CD1c-positive myeloid dendritic cell (primary cell): ENCODE measurements at regions not wholly inside any gene's neighbourhood (a gene's known extent, or its start where the extent isn't known, plus 50 kb on each side); places are given as distances from the start of the nearest gene placed in this dataset.
"Not testable (repeated sequence)": the region's sequence is repeated elsewhere in the genome, so short reads cannot be mapped to it uniquely, and the experiment has no call there.

Experiments
- DNase-seq: peaks from one replicate; pipeline ENCODE4 v3.0.0-alpha.2; 2016; ENCODE audit errors: extremely low spot score

DNA sequence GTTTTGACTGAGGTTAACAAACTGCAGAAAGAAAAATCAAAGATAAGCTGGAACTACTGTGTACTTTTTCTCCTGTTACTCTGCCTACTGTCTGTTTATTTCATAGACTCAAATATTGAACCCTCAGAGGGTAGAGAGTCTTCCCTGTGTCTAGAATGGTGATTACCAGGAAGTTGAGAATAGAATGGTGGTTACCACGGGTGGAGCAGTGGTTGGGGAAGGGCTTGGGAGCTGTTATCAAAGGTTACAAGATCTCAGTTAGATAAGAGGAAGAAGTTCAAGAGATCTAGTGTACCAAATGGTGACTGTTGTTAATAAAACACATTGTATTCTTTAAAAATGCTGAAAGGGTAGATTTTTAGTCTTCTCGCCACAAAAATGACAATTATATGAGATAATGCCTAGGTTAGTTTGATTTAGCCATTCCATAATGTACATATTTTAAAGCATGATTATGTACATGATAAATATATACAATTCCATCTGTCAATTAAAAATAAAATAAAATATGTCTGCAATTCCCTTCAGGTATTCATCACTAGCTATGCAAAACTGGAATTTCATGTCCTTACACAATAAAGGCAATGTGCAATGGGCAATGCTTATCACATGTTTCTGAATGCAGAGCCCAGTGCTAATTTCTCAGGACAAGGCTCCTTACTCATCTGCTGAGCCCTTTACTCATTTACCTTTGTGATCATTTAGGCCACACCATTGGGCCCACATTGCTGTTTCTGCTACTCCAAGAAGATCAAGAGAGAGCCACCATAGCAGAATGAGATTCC, 474.3 kb upstream of the CAMK1G start:
- no peak for DNase-seq

DNA sequence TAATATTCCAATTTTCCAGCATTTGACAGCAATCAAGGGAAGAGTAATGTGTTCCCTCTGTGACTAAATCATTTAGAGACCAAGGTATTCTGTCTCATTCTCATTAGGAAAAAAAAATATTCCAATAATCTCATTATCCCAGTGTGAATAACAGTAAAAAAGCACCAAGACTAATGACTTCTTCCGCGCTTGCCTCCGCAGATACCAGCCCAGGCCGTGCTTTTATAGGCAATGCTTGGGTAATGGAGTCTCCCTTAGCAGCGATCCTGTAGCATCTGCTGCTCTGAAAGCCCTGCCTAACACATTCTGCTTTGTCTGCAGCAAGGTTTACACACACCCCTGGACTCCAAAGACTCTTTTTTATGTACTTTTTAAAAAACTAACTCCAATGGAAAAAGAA, 470.0 kb upstream of the CAMK1G start:
- DNase-seq: no peak

DNA sequence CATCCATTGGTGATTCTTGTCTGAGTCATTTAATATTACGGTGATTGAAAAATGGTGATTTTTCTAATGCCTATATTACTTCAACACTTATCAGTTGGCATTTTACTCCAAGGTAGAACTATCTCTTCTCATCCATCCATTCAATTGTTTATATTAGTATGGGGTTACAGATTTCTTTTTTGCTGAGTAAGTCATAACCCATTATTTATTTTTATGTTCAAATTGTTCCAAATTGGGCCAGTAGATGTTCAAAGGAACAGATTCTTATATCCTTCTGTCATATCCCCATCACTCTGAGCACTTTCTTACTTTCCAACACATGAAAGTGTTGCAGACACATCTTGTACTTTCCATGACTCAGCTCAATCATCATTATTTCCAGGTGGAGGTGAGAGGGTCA, 466.8 kb upstream of the CAMK1G start:
- no peak for DNase-seq

DNA sequence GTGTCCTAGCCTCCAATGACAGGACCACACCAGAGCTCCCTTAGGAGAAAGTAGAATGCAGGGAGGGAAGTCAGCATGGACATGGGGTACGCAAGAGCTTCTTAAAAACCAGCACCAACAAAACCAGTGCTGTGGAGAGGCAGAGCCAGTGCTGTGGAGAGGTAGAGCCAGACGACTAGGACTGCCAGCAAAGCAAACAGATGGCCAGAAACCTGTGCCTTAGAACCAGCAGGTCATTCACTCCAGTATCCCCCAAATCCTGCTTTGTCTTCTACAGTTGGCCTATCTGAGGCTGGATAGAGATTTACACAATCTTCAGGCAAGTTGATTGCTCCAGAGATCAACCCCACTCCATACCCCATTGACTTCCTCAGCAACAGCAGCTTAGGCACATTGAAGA, 459.9 kb upstream of the CAMK1G start:
- DNase-seq: no peak

DNA sequence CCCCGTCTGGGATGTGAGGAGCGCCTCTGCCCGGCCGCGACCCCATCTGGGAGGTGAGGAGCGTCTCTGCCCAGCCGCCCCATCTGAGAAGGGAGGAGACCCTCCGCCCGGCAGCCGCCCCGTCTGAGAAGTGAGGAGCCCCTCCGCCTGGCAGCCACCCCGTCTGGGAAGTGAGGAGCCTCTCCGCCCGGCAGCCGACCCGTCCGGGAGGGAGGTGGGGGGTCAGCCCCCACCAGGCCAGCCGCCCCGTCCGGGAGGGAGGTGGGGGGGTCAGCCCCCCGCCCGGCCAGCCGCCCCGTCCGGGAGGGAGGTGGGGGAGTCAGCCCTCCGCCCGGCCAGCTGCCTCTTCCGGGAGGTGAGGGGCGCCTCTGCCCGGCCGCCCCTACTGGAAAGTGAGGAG, 454.4 kb upstream of the CAMK1G start:
- not testable (repeated sequence) for DNase-seq

DNA sequence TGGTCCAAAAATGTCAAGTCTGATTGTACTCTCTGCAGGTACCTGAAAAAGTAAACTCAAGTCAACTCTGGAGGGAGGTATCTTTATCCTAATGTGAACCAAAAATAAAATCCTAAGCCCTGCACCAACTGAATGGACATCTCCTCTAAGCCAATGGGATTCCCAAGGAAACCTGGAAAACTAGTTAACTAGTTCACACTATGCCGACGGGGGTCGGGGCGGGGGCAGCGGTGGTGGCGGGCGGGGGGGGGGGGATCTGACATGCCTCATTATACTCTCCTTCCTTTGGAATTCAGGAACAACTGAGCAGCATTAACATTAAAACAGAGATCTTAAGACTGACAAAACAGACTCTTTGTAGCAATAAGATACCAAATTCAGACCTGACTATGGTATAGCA, 452.6 kb upstream of the CAMK1G start:
- no peak for DNase-seq

DNA sequence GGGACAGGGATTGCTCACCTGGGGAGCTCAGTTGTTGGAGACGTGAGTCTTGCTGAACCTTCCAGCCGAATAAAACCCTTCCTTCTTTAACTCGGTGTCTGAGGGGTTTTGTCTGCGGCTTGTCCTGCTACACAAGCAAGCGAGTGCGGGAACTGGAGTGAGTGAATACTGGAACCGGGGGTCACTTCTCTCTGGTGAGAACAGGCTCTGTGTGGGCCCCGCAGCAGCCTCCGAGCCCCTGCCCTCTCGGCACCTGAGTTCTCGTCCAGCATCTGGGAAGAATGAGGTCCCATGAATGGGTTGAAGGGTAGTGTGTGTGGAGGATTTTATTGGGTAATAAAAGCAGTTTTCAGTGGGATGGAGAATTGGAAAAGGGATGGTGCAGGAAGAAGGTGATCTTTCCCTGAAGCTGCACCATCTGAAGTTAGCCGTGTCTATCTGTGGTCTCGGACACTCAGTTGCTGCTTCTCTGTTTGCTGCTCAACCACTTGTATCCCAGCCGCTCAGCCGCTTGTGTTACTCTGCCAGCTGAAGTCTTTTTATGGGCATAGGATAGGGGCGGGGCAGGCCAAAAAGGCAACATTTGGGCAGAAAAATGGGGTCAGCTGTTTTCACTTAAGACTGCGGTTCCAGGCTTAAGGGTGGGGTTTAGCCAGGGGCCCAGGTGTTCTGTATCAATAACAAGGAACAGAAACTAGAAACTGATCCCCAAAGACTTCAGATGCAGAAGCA, 450.6 kb upstream of the CAMK1G start:
- DNase-seq: no peak

DNA sequence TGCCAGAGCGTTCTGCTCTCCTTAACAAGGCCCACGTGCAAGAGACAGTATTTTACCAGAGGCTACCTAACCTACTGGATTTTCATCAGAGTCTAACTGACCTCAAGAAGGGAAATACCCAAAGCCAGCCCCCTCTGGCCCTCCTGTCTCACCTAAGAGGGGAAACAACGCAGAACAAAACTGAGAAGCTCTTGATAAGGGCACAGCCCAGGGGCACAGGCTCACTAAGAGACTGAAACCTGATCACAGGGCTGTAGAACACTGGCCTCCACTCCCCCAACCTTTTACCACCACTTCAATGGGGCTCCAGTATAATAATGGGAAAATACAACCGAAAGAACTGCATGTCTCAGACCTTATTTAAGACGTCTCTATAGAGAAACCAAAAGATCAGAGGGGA, 449.5 kb upstream of the CAMK1G start:
- DNase-seq: no peak

DNA sequence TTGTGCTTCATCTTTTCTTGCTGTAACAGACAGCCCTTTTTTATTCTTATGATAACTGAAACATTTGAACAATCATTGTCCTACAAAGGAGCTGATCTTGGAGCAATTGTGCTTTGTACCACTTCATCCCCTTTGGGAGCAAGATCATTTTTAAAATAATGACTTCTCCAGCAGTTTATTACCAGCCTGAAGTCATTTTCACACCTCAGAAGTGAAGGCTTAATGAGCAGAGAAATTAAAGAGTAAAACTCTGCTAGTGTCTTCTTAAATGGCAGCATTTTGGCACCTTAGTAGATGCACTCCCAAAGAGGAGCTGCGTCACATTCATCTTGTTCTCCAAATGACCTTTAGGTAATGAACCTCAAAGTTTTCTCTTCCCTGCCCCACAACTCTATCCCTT, 439.6 kb upstream of the CAMK1G start:
- no peak for DNase-seq

DNA sequence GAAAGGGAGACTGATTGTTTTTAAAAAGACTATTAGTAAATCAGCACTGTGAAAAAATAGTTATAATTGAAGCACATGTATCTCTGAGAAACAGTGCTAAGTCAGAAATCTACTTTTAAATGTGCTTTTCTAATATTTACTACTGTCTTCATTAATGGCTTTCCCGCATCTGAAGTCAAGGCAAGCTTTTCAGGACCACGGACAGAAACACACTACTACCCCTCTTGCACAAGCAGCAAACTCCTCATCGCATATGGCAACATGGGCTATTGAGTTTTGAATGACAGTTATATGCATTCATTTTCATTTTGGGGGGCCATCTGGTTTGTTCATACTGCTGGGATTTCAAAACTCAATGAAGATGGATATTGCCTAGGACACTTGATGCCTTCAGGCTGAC, 433.4 kb upstream of the CAMK1G start:
- DNase-seq: no peak

DNA sequence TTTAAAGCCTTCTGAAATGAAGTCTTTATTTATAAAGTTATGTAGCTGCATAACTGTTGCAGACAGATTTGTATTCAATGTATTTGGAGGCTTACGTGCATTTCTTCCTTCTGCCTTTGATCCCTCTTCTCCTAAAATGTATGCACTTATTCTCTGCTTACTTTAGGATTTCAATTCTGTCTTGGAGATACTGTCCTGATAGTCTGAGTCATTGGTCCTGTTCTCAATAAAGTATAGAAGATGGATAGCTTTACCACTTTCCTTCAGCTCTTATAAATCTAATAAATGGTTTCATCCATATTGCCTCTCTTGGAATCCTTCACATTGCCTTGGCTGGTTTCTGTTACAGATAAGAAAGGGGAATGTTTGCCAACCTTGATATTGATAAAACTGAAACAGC, 430.1 kb upstream of the CAMK1G start:
- DNase-seq: no peak

DNA sequence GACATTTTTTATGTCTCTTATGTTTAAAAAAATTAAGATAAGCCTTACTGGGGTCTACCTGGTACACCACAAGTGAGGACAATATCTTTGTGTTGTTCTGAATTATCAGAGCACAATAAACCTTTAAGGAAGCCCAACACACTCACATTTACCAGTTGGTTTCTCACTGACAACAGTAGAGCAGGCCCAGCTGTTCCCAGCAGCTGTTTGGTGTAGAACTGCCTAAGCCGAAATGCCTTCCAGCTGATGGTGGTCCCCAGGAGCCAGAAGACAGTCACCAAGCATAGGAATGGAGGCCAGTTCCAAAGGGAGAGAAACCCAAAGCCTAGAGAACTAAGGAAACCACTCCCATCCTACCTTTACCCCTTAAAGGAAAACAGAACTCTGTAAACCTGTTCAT, 428.6 kb upstream of the CAMK1G start:
- no peak for DNase-seq

DNA sequence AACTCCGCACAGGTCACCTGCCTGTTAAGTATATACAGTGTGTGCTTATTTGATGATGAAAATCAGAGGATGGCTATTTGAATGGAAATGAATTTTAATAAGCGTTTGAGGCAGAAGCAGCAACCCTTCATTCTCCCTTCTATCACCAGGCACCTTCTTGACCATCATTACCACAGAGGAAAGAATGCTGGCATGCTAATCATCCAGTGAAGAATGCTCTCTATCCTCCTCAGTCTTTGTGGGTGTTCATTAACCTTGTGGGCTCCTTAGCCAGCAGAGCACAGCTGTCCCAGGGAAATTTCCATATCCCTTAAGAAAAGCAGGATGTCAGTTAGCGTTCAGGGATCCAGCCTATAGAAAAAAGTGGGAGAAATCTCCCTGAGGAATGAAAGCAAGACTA, 428.0 kb upstream of the CAMK1G start:
- DNase-seq: no peak

DNA sequence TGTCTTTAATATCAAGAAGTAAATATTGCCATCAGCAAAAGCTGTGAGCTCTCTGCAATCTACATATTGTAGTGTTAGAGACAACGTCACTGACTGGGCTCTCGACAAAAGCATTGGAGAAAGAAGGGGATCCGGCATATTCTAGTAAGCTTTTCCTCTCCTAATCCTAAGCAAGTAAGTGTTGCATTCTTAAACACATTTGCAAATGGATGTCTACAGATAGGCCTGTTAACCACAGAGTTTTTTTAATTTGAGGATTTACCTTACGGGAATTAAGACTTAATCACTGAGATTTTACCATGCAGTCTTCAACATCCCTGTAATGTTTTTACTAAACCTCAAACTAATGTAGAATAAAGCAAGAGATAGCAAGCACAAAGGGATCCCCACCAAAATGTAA, 426.5 kb upstream of the CAMK1G start:
- no peak for DNase-seq

DNA sequence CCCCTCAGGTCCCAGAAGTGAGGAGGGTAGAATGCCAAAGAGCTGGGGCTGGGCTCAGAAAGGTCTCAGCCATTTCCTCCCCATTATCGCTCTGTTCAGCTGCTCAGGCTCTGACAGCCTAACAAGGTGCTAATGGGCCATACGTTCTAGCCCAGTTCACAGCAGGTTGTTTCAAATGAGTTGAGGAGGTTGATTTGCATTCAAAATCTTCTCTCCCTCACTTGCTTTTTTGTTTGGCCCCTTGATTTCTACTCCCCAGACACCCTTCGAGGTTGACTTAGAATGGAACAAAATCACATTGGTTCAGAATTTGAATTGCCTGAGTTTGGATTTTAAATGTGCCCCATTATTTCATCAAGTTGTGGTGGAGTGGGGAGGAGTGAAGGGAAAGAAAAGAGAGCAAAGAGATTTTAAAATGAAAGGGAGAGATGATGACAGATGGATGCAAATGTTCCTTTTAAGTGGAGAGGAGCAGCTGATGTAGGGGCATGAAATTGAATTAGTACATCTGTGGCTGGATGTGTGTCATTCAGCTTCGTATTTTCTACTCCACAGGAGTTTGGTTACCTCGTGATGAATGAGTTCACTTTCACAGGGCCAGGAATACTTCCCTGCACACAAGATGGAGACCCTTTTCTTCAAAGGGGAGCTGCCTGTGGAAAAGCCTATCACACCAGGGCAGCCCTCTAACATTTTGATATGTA, 425.8 kb upstream of the CAMK1G start:
- no peak for DNase-seq

DNA sequence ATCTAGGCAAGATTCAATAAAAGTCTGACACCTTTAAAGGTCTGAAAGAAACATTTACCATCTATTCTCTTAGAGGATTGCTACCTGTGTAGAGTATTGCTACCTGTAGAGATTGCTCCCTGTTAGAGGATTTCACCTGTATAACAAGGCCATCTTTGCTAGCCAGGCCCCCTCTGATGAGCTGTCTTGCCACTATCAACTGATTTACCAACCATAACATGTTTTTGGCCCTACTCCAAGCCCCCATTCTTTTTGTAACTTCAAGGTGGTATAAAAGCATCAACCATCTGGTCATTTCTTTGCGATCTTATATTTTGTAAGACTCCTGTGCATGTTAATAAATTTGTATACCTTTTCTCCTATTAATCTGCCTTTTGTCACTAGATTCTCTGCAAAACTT, 424.7 kb upstream of the CAMK1G start:
- DNase-seq: no peak

DNA sequence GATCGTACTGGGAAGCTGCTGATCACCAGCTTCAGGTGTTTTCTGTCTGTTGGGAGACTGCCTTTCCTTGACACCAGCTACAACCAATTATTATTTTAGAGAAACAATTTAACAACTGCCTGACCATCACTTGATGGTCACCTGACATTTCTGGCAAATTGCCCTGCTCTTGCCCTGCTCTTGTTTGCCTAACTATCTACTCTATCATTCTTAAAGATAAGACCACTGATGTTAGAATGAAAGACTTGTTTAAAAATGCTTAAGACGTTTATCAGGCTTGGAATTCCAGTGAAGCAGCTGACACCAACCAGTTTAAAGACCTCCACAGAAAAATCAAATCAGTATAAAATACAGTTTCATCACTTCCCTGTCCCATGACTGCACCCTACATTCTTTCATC, 423.3 kb upstream of the CAMK1G start:
- no peak for DNase-seq

DNA sequence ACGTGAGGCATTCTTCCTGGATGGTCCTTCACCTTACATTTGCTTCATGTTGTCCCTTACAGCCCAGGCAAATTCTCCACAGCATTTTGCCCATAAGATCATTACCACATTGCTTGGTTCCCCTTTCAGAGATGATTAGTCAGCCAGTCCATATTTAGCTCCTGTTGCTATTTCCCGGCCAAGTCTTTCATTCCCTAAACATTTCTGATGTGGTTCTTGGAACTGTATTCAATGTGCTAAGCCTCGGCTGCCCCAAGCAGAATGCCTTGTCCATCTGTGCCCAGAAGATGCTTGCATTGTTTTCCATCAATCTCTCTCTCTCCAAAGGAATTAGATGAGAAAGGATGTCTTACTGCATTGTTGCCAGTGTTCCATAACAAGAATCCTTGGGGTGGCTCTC, 420.9 kb upstream of the CAMK1G start:
- DNase-seq: no peak

DNA sequence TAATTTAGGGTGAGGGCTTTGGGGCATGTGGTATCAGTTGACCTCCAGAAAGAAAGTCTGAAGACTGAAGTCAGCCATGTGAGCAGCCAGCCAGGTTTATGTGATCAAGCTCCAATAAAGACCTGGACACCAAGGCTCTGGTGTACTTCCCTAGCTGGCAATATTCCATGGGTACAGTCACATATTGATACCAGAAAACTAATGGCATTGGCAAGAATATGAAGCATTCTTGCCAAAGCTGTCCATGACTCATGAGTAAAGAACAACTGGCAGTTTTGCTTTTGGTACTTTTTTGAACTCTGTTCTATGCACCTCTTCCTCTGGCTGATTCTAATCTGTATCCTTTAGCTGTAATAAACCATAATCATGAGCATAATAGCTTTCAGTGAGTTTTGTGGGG, 415.3 kb upstream of the CAMK1G start:
- DNase-seq: no peak

DNA sequence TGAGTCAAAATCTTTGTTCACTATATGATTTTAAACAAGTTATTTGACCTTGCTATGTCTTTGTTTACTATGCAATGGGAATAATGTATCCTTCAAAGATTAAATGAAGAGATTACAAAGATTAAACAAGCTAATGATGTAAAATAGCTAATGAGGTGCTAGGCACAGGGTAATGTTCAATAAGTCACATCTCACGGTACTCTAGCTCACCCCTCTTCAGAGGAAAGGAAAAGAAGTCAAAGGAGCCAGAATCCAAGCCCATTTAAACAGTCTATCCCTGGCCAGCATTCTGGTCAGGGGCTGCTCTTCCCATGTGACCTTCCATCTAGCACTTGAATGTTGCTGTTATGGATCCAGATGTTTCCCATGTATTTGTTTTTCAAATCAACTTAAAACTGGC, 412.4 kb upstream of the CAMK1G start:
- no peak for DNase-seq

DNA sequence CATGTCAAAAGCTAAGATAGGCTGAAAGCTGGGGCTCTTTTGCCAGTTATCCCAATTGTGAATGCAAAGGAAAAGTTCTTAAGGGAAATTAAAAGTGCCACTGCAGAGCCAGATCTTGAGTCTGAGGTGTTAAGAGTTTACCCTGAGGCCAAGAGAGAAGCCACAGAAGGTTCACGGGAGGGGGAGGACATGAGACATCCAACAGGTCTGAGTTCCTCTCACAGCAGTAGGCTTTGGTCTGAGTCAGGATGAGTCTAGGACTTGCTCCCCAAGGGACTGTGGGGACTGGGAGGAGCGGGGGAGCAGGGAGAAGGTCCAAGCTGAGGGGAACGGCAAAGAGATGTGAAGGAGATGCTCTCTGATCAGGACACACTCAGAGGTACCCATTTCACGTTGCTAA, 411.2 kb upstream of the CAMK1G start:
- DNase-seq: no peak

DNA sequence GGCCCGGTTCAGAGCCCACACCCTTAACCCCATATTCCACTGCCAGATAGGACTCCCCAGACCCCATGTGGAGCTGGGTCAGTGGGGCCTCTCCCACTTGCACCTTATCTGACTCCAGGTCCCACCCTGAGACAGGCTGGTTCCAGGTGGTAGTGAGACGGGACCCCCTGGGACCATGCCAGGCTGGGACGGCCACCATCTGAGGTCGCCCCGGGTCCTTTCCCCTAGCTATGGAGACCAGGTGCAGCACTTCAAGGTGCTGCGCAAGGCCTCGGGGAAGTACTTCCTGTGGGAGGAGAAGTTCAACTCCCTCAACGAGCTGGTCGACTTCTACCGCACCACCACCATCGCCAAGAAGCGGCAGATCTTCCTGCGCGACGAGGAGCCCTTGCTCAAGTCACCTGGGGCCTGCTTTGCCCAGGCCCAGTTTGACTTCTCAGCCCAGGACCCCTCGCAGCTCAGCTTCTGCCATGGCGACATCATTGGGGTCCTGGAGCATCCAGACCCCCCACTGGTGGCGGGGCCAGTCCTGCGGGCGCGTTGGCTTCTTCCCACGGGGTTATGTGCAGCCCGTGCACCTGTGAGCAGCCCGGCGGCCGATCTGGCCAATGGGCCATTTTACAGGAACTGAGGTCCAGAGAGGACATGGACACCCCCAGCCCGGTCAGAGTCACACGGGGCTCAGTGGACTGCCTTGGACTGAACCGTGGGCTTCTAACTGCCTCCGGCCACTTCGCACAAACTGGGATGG, 410.5 kb upstream of the CAMK1G start:
- not testable (repeated sequence) for DNase-seq
